Liver (tissue), 8 donors: ENCODE measurements at regions not wholly inside any gene's neighbourhood (a gene's known extent, or its start where the extent isn't known, plus 50 kb on each side); places are given as distances from the start of the nearest gene placed in this dataset.

Experiments used
- DNase-seq: peaks from one replicate; pipeline ENCODE4 v3.0.0-alpha.2; 2017; ENCODE audit warnings: low spot score
- H3K27ac ChIP-seq, 2 donors: one replicate each; pipeline ENCODE4 v1.7.0; 2013; ENCODE audit warnings: inconsistent platforms in 2 of 2, low read length in 2 of 2, control low read depth in 1 of 2, low read depth in 1 of 2, mild to moderate bottlenecking in 1 of 2
- H3K27me3 ChIP-seq, 4 donors: one replicate each; pipeline versions ENCODE4 v1.6.1 to v1.7.0; 2013; ENCODE audit warnings: low read length in 3 of 4, inconsistent platforms in 1 of 4, mild to moderate bottlenecking in 1 of 4, moderate library complexity in 1 of 4; ENCODE audit not compliant: control insufficient read depth in 4 of 4, insufficient read depth in 4 of 4
- H3K36me3 ChIP-seq, 4 donors: one replicate each; pipeline versions ENCODE4 v1.6.1 to v1.7.0; 2013; ENCODE audit warnings: low read length in 3 of 4, mild to moderate bottlenecking in 3 of 4, low read depth in 1 of 4, moderate library complexity in 1 of 4; ENCODE audit not compliant: control insufficient read depth in 4 of 4, insufficient read depth in 3 of 4
- H3K4me1 ChIP-seq, 4 donors: one replicate each; pipeline versions ENCODE4 v1.6.1 to v1.7.0; 2013; ENCODE audit warnings: low read length in 3 of 4, mild to moderate bottlenecking in 3 of 4, moderate library complexity in 1 of 4; ENCODE audit not compliant: control insufficient read depth in 4 of 4, insufficient read depth in 4 of 4
- H3K4me3 ChIP-seq, 3 donors: one replicate each; pipeline versions ENCODE4 v1.6.1 to v1.7.0; 2013; ENCODE audit warnings: low read length in 3 of 3, control low read depth in 1 of 3, low read depth in 1 of 3, mild to moderate bottlenecking in 1 of 3
- H3K9ac ChIP-seq, 2 donors: one replicate each; pipeline ENCODE4 v1.7.0; 2013; ENCODE audit warnings: low read length in 2 of 2, mild to moderate bottlenecking in 2 of 2, moderate library complexity in 2 of 2, control low read depth in 1 of 2, low read depth in 1 of 2
- H3K9me3 ChIP-seq, 4 donors: one replicate each; pipeline versions ENCODE4 v1.6.1 to v1.7.0; 2013; ENCODE audit warnings: low read length in 3 of 4; ENCODE audit not compliant: control insufficient read depth in 4 of 4
- EGR1 ChIP-seq, 2 donors: IDR thresholded peaks; 2 replicates each; pipeline ENCODE4 v1.6.1; 2016 to 2018; ENCODE audit warnings: antibody characterized with exemption in 2 of 2, low read depth in 2 of 2
- FOXA1 ChIP-seq: IDR thresholded peaks from 2 replicates; pipeline ENCODE4 v1.6.1; 2016; ENCODE audit warnings: antibody characterized with exemption
- FOXA2 ChIP-seq: IDR thresholded peaks from 2 replicates; pipeline ENCODE4 v1.6.1; 2016; ENCODE audit warnings: antibody characterized with exemption
- GABPA ChIP-seq, 2 donors: IDR thresholded peaks in 1 of 2; conservative IDR thresholded peaks in 1 of 2; 2 replicates each; pipeline ENCODE4 v1.6.1; 2016; ENCODE audit warnings: antibody characterized with exemption in 2 of 2, mild to moderate bottlenecking in 1 of 2, moderate library complexity in 1 of 2
- HNF4A ChIP-seq, 2 donors: conservative IDR thresholded peaks; 2 replicates each; pipeline ENCODE4 v1.6.1; 2016; ENCODE audit warnings: antibody characterized with exemption in 2 of 2, mild to moderate bottlenecking in 2 of 2
- HNF4G ChIP-seq: IDR thresholded peaks from 2 replicates; pipeline ENCODE4 v1.6.1; 2016; ENCODE audit warnings: antibody characterized with exemption
- JUND ChIP-seq, 2 donors: IDR thresholded peaks; 2 replicates each; pipeline ENCODE4 v1.6.1; 2016; ENCODE audit warnings: antibody characterized with exemption in 2 of 2
- NR2F2 ChIP-seq: IDR thresholded peaks from 2 replicates; pipeline ENCODE4 v1.6.1; 2016; ENCODE audit warnings: antibody characterized with exemption
- RAD21 ChIP-seq, 2 donors: IDR thresholded peaks; 2 replicates each; pipeline ENCODE4 v1.6.1; 2016; ENCODE audit warnings: antibody characterized with exemption in 2 of 2, mild to moderate bottlenecking in 2 of 2
- SP1 ChIP-seq: IDR thresholded peaks from 2 replicates; pipeline ENCODE4 v1.6.1; 2018; ENCODE audit warnings: antibody characterized with exemption, mild to moderate bottlenecking
- TAF1 ChIP-seq: conservative IDR thresholded peaks from 2 replicates; pipeline ENCODE4 v1.6.1; 2016; ENCODE audit warnings: antibody characterized with exemption, mild to moderate bottlenecking
- YY1 ChIP-seq: IDR thresholded peaks from 2 replicates; pipeline ENCODE4 v1.6.1; 2016; ENCODE audit warnings: antibody characterized with exemption, mild to moderate bottlenecking
- WGBS: extraction: QIAGEN DNeasy Blood & Tissue Kit; methylation state at CpG from one replicate; pipeline ENCODE4 v1.1.7; 2013; 5-methylcytosine and 5-hydroxymethylcytosine counted together
- TF ChIP-seq, protein P1 (sequence below): IDR thresholded peaks from 2 replicates; pipeline ENCODE4 v1.6.1; 2016; ENCODE audit warnings: antibody characterized with exemption
- TF ChIP-seq, protein P2 (sequence below): IDR thresholded peaks from 2 replicates; pipeline ENCODE4 v1.6.1; 2016; ENCODE audit warnings: antibody characterized with exemption
- TF ChIP-seq, protein P3 (sequence below): IDR thresholded peaks from 2 replicates; pipeline ENCODE4 v1.6.1; 2016; ENCODE audit warnings: antibody characterized with exemption, mild to moderate bottlenecking
- TF ChIP-seq, protein P4 (sequence below): fragments of 150-350 bp; IDR thresholded peaks from 2 replicates; pipeline ENCODE4 v1.5.1; 2017; ENCODE audit warnings: improper control_type of control experiment, low read depth, low read length; ENCODE audit not compliant: missing input control
- donor health status: healthy.
- donor health status: healthy.
- donor health status: healthy.
- donor health status: healthy.
- donor health status: healthy.

DNA sequence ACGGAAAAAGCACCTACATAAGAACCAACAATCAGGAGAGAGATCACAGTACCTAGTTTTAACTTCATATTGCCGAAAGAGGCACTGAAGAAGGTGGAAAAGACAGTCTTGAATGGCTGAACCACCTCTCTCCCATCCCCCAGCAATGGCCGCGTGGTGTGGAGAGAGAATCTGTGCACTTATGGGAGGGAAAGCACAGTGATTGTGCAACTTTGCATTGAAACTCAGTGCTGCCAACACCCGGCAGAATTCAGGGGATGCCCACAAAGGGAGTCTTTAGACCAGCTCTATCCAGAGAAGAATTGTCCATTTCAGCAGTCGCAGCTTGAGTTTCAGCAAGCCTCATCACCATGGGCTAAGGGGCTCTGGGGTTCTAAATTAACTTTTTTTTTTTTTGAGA is 186.3 kb upstream of the USP25 start (continued):
- TF ChIP-seq FOXA1 (no peak), FOXA2 (no peak), RAD21 (IDR thresholded peaks at IDR 0.05) (no peak), YY1 (no peak), GABPA (IDR thresholded peaks at IDR 0.05 in 1 of 2, conservative IDR thresholded peaks at IDR 0.05 in 1 of 2) (no peak)
- TF ChIP-seq, protein P1, sequence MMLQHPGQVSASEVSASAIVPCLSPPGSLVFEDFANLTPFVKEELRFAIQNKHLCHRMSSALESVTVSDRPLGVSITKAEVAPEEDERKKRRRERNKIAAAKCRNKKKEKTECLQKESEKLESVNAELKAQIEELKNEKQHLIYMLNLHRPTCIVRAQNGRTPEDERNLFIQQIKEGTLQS, result no peak

DNA sequence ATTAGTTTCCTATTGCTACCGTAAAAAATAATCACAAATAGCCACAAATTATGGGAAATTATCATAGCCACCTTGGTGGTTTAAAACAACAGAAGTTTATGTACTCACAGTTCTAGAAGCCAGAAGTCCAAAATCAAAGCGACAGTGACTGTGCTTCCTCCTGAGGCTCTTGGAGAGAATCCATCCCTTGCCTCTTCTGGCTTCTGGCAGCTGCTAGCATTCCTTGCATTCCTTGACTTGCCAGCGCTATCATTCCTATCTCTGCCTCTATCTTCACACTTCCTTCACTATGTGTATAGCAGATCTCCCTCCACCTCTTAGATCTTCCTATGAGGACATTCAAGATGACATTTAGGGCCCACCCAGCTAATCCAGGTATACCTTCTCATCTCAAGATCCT is 180.1 kb upstream of the USP25 start:
- Histone ChIP-seq H3K27ac (no peak overlapping the region), H3K9ac (no peak overlapping the region), H3K4me1 (peaks cover 0 to 3% (median under 1%) of the 10 kb centered on the region in 4 donors), H3K36me3 (no peaks in the 10 kb centered on the region), H3K9me3 (no peaks in the 10 kb centered on the region), H3K27me3 (no peaks in the 10 kb centered on the region), H3K4me3 (no peak overlapping the region)
- 77% methylated on average over 3 of the region's 3 CpGs for WGBS
- TF ChIP-seq NR2F2, result no peak
- TF ChIP-seq, protein P2, sequence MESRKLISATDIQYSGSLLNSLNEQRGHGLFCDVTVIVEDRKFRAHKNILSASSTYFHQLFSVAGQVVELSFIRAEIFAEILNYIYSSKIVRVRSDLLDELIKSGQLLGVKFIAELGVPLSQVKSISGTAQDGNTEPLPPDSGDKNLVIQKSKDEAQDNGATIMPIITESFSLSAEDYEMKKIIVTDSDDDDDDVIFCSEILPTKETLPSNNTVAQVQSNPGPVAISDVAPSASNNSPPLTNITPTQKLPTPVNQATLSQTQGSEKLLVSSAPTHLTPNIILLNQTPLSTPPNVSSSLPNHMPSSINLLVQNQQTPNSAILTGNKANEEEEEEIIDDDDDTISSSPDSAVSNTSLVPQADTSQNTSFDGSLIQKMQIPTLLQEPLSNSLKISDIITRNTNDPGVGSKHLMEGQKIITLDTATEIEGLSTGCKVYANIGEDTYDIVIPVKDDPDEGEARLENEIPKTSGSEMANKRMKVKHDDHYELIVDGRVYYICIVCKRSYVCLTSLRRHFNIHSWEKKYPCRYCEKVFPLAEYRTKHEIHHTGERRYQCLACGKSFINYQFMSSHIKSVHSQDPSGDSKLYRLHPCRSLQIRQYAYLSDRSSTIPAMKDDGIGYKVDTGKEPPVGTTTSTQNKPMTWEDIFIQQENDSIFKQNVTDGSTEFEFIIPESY, result no peak
- TF ChIP-seq HNF4A (conservative IDR thresholded peaks at IDR 0.05), result no peak
- TF ChIP-seq, protein P3, sequence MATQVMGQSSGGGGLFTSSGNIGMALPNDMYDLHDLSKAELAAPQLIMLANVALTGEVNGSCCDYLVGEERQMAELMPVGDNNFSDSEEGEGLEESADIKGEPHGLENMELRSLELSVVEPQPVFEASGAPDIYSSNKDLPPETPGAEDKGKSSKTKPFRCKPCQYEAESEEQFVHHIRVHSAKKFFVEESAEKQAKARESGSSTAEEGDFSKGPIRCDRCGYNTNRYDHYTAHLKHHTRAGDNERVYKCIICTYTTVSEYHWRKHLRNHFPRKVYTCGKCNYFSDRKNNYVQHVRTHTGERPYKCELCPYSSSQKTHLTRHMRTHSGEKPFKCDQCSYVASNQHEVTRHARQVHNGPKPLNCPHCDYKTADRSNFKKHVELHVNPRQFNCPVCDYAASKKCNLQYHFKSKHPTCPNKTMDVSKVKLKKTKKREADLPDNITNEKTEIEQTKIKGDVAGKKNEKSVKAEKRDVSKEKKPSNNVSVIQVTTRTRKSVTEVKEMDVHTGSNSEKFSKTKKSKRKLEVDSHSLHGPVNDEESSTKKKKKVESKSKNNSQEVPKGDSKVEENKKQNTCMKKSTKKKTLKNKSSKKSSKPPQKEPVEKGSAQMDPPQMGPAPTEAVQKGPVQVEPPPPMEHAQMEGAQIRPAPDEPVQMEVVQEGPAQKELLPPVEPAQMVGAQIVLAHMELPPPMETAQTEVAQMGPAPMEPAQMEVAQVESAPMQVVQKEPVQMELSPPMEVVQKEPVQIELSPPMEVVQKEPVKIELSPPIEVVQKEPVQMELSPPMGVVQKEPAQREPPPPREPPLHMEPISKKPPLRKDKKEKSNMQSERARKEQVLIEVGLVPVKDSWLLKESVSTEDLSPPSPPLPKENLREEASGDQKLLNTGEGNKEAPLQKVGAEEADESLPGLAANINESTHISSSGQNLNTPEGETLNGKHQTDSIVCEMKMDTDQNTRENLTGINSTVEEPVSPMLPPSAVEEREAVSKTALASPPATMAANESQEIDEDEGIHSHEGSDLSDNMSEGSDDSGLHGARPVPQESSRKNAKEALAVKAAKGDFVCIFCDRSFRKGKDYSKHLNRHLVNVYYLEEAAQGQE, result no peak
- TF ChIP-seq SP1, result no peak
- TF ChIP-seq JUND (IDR thresholded peaks at IDR 0.05), result no peak
- no peak for TF ChIP-seq YY1
- no peak for TF ChIP-seq EGR1 (IDR thresholded peaks at IDR 0.05; ENCODE audit: low read depth in 2 of 2)
- no peak for TF ChIP-seq FOXA1
- TF ChIP-seq GABPA (IDR thresholded peaks at IDR 0.05 in 1 of 2, conservative IDR thresholded peaks at IDR 0.05 in 1 of 2), result no peak
- TF ChIP-seq, protein P4, sequence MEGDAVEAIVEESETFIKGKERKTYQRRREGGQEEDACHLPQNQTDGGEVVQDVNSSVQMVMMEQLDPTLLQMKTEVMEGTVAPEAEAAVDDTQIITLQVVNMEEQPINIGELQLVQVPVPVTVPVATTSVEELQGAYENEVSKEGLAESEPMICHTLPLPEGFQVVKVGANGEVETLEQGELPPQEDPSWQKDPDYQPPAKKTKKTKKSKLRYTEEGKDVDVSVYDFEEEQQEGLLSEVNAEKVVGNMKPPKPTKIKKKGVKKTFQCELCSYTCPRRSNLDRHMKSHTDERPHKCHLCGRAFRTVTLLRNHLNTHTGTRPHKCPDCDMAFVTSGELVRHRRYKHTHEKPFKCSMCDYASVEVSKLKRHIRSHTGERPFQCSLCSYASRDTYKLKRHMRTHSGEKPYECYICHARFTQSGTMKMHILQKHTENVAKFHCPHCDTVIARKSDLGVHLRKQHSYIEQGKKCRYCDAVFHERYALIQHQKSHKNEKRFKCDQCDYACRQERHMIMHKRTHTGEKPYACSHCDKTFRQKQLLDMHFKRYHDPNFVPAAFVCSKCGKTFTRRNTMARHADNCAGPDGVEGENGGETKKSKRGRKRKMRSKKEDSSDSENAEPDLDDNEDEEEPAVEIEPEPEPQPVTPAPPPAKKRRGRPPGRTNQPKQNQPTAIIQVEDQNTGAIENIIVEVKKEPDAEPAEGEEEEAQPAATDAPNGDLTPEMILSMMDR, result no peak
- no peak for TF ChIP-seq HNF4G
- TF ChIP-seq, protein P1, result no peak
- no peak for TF ChIP-seq TAF1
- no peak for TF ChIP-seq RAD21 (IDR thresholded peaks at IDR 0.05)
- DNase-seq, result no peak
